Cardiac fibroblast (primary cell): ENCODE measurements at regions not wholly inside any gene's neighbourhood (a gene's known extent, or its start where the extent isn't known, plus 50 kb on each side); places are given as distances from the start of the nearest gene placed in this dataset.

Experiments used
- DNase-seq, 2 donors: peaks; one replicate each; pipeline versions ENCODE4 v3.0.0 to v3.0.0-alpha.2; 2010; ENCODE audit warnings: low read depth in 2 of 2
- H3K4me3 ChIP-seq, 2 donors: replicated peaks in 1 of 2; 1 replicate in 1 of 2; 2 replicates in 1 of 2; pipeline ENCODE4 v1.5.1; 2011; ENCODE audit warnings: low read depth in 2 of 2, low read length in 2 of 2, mild to moderate bottlenecking in 2 of 2, moderate library complexity in 1 of 2
- TF ChIP-seq, protein P1 (sequence below): IDR thresholded peaks from one replicate; pipeline ENCODE4 v1.5.1; 2011; ENCODE audit warnings: low read depth, mild to moderate bottlenecking, low read length, inconsistent platforms

GRCh38 chr9:104429031-104429546 is 75.0 kb upstream of the OR13F1 start:
- TF ChIP-seq, protein P1, sequence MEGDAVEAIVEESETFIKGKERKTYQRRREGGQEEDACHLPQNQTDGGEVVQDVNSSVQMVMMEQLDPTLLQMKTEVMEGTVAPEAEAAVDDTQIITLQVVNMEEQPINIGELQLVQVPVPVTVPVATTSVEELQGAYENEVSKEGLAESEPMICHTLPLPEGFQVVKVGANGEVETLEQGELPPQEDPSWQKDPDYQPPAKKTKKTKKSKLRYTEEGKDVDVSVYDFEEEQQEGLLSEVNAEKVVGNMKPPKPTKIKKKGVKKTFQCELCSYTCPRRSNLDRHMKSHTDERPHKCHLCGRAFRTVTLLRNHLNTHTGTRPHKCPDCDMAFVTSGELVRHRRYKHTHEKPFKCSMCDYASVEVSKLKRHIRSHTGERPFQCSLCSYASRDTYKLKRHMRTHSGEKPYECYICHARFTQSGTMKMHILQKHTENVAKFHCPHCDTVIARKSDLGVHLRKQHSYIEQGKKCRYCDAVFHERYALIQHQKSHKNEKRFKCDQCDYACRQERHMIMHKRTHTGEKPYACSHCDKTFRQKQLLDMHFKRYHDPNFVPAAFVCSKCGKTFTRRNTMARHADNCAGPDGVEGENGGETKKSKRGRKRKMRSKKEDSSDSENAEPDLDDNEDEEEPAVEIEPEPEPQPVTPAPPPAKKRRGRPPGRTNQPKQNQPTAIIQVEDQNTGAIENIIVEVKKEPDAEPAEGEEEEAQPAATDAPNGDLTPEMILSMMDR: no peak
- no peak for DNase-seq
- no peak overlapping the region for H3K4me3 ChIP-seq

- DNase-seq: no peak
- no peak overlapping the region for H3K4me3 ChIP-seq
- TF ChIP-seq, protein P1: no peak
Measured at GRCh38 chr9:104435059-104435458, 69.0 kb upstream of the OR13F1 start.

GRCh38 chr9:104448036-104448435 is 56.0 kb upstream of the OR13F1 start:
- no peak overlapping the region for H3K4me3 ChIP-seq
- DNase-seq: no peak
- TF ChIP-seq, protein P1: no peak
